ENCODE measurements at regions not wholly inside any gene's neighbourhood (a gene's known extent, or its start where the extent isn't known, plus 50 kb on each side); places are given as distances from the start of the nearest gene placed in this dataset.

DNA sequence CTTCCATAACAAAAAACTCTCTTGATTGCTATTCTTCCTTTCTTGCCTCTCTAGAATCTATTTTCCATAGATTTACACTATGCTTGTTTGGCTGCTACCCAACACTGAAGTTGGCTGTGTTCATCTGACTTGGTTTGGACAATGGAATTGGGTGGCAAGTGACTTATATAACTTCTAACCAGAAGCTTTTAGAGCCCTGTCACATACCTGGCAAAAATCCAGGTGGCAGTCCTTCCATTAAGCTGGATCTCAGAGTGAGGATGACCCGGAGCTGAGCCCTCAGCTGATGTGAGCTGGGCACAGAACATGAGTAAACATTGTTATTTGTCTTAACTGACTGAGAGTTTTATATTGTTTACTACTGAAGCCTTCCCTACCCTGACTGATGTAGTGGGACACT is 225.7 kb downstream of the TLR4 start:
- no peak for ATAC-seq
- TF ChIP-seq ZC3H10 (CRISPR knock-in tag; IDR thresholded peaks at IDR 0.05) (no peak), ISL1 (CRISPR knock-in tag; IDR thresholded peaks at IDR 0.05) (0 out of 2 replicates have a peak, but pooled peaks have one; percentile 30)

GRCh38 chr9:117932585-117932984 is 228.4 kb downstream of the TLR4 start:
- TF ChIP-seq RARB (CRISPR knock-in tag; IDR thresholded peaks at IDR 0.05) (no peak), ZFP3 (CRISPR knock-in tag; IDR thresholded peaks at IDR 0.05) (no peak), SNAI2 (CRISPR knock-in tag; IDR thresholded peaks at IDR 0.05) (no peak), ZNF565 (CRISPR knock-in tag; conservative IDR thresholded peaks at IDR 0.05; ENCODE audit: low read depth) (no peak)
- ATAC-seq = no peak

DNA sequence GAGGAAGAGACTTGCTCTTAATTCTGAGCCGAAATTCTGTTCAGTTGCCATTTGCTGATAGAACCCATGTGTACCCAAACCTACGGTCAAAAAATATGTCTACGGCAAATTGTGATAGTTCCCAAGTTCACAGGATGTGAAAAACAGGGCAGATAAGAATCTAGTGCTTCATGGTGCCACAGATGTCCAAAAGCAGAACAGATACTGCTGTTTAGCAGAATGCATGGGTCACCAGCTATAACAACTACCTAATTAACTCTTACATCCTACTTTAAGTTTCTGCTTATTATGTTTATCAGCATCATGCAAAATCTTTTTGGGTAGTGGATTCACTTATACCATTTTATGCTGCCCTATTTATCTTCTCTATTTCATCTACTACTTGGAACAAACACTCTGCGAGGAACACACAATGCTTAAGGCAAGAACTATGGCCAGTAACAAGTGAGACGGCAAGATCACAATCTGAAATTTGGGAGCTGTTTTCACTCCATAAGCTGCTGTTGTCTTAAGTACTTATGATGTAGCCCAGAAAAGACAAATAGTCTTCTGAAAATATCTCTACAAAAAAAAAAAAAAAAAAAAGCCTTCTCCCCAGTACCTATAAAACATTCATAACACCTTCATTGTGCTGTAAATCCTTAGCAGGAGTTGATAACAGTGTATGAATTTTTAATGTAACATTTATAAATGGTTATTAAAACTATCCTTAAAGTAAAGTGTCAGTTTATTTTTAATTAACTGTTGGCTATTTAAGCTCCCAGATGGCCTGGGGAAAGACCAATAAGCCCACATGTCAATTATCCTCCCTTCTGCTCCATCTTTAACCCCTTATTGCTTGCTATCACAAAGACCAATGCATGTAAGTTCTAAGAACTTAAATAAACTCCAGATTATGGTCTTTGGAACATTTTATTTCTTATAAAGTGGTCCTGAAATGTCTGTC is 232.3 kb downstream of the TLR4 start:
- ATAC-seq = no peak
- TF ChIP-seq CSDC2 (CRISPR knock-in tag; IDR thresholded peaks at IDR 0.05) (no peak), ZNF8 (CRISPR knock-in tag; IDR thresholded peaks at IDR 0.05) (no peak), ZNF70 (CRISPR knock-in tag; IDR thresholded peaks at IDR 0.05) (0 out of 2 replicates have a peak, but pooled peaks have one; percentile 17), TCF4 (CRISPR knock-in tag; IDR thresholded peaks at IDR 0.05; ENCODE audit: borderline replicate concordance) (peak; percentile 38; the same call in 1 of the 2 replicates)

DNA sequence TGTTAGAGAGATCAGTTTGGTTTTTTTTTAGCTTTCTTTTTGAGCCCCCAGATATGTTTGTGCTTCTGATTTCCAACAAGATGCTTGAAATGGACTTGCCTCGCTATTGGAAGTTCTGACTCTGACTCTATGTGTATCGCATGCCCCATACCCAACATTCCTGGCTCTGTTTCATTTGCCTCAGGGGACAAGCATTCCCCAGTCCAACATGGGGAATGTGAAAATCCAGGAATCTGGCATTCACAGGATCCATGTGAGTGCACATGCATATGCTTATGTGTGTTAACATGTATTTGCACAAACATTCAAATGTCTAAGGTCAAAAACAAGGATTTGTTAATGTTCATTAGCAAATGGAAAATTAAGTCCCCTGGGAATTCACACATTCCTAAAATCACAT is 233.9 kb downstream of the TLR4 start:
- no peak for TF ChIP-seq TSHZ2 (CRISPR knock-in tag; IDR thresholded peaks at IDR 0.05)
- no peak for TF ChIP-seq PPARA (CRISPR knock-in tag; IDR thresholded peaks at IDR 0.05; ENCODE audit: borderline replicate concordance)
- no peak for TF ChIP-seq ZNF565 (CRISPR knock-in tag; conservative IDR thresholded peaks at IDR 0.05; ENCODE audit: low read depth)
- no peak for TF ChIP-seq CSRNP3 (CRISPR knock-in tag; IDR thresholded peaks at IDR 0.05)
- TF ChIP-seq ESRRG (CRISPR knock-in tag; IDR thresholded peaks at IDR 0.05) = no peak
- TF ChIP-seq GLIS3 (CRISPR knock-in tag; IDR thresholded peaks at IDR 0.05) = no peak
- TF ChIP-seq OSR1 (CRISPR knock-in tag; IDR thresholded peaks at IDR 0.05) = no peak
- no peak for TF ChIP-seq TOX (CRISPR knock-in tag; IDR thresholded peaks at IDR 0.05; ENCODE audit: borderline replicate concordance)
- TF ChIP-seq ZNF70 (CRISPR knock-in tag; IDR thresholded peaks at IDR 0.05) = no peak
- no peak for TF ChIP-seq POU6F1 (CRISPR knock-in tag; IDR thresholded peaks at IDR 0.05; ENCODE audit: borderline replicate concordance, low read depth)
- TF ChIP-seq ISL1 (CRISPR knock-in tag; IDR thresholded peaks at IDR 0.05) = no peak
- TF ChIP-seq BACH2 (CRISPR knock-in tag; IDR thresholded peaks at IDR 0.05; ENCODE audit: borderline replicate concordance) = no peak
- TF ChIP-seq ZFP30 (CRISPR knock-in tag; IDR thresholded peaks at IDR 0.05) = no peak
- TF ChIP-seq ZFP3 (CRISPR knock-in tag; IDR thresholded peaks at IDR 0.05) = no peak
- no peak for TF ChIP-seq SNAI2 (CRISPR knock-in tag; IDR thresholded peaks at IDR 0.05)
- ATAC-seq = no peak

DNA sequence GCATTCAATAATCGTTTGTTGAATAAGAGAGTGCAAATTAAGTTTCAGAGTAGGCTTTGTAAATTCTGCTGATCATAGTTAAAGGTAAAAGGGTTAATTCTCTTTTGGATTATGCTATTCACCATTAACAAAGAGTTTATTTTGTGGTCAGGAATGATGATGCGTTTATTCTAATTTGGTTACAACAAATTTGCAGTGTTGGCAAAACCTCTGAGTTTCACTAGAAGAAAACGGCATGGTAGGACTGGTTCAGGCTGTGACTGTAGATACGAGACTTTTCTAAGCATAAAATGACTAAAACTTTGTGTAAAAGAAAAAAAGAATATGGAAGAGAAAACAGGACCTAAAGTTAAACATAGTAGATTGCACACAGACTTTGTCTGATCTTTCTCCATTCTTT is 234.7 kb downstream of the TLR4 start:
- no peak for TF ChIP-seq CSRNP3 (CRISPR knock-in tag; IDR thresholded peaks at IDR 0.05)
- TF ChIP-seq ISL1 (CRISPR knock-in tag; IDR thresholded peaks at IDR 0.05) = no peak
- TF ChIP-seq, protein P1, sequence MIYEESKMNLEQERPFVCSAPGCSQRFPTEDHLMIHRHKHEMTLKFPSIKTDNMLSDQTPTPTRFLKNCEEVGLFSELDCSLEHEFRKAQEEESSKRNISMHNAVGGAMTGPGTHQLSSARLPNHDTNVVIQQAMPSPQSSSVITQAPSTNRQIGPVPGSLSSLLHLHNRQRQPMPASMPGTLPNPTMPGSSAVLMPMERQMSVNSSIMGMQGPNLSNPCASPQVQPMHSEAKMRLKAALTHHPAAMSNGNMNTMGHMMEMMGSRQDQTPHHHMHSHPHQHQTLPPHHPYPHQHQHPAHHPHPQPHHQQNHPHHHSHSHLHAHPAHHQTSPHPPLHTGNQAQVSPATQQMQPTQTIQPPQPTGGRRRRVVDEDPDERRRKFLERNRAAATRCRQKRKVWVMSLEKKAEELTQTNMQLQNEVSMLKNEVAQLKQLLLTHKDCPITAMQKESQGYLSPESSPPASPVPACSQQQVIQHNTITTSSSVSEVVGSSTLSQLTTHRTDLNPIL (CRISPR knock-in tag; IDR thresholded peaks at IDR 0.05; ENCODE audit: low read depth) = no peak
- TF ChIP-seq ARNTL (CRISPR knock-in tag; IDR thresholded peaks at IDR 0.05; ENCODE audit: borderline replicate concordance, low read depth) = no peak
- TF ChIP-seq TSHZ2 (CRISPR knock-in tag; IDR thresholded peaks at IDR 0.05) = no peak
- TF ChIP-seq RARB (CRISPR knock-in tag; IDR thresholded peaks at IDR 0.05) = no peak
- TF ChIP-seq ZNF8 (CRISPR knock-in tag; IDR thresholded peaks at IDR 0.05) = no peak
- TF ChIP-seq BACH2 (CRISPR knock-in tag; IDR thresholded peaks at IDR 0.05; ENCODE audit: borderline replicate concordance) = no peak
- no peak for TF ChIP-seq ZFP30 (CRISPR knock-in tag; IDR thresholded peaks at IDR 0.05)
- no peak for ATAC-seq
